HuH-7.5 (cell line): ENCODE measurements at regions not wholly inside any gene's neighbourhood (a gene's known extent, or its start where the extent isn't known, plus 50 kb on each side); places are given as distances from the start of the nearest gene placed in this dataset.
A peak's percentile ranks its signal among the peaks of the same experiment; 100 is the strongest.

ENCODE experiments used
- DNase-seq: peaks from one replicate; pipeline ENCODE4 v3.0.0; 2011; ENCODE audit warnings: low spot score

- no peak for DNase-seq
These were observed 215.6 kb downstream of the PIK3R1 start for GRCh38 chr5:68431186-68431585.

- DNase-seq, result no peak
These were observed 216.2 kb downstream of the PIK3R1 start for GRCh38 chr5:68431601-68432337.

- no peak for DNase-seq
These were observed 217.1 kb downstream of the PIK3R1 start for GRCh38 chr5:68432682-68433081.

GRCh38 chr5:68433526-68433922 is 218.0 kb downstream of the PIK3R1 start:
- DNase-seq, result no peak

GRCh38 chr5:68433923-68434879 is 218.6 kb downstream of the PIK3R1 start:
- peak; percentile 20 for DNase-seq

GRCh38 chr5:68435611-68436010 is 220.1 kb downstream of the PIK3R1 start:
- no peak for DNase-seq

- DNase-seq, result no peak
These were observed 221.3 kb downstream of the PIK3R1 start for GRCh38 chr5:68436686-68437520.

GRCh38 chr5:68438876-68439275 is 223.3 kb downstream of the PIK3R1 start:
- DNase-seq, result no peak

GRCh38 chr5:68440245-68440644 is 224.7 kb downstream of the PIK3R1 start:
- DNase-seq, result no peak

- DNase-seq, result no peak
These were observed 225.1 kb downstream of the PIK3R1 start for GRCh38 chr5:68440651-68441050.

GRCh38 chr5:68441309-68442073 is 225.9 kb downstream of the PIK3R1 start:
- no peak for DNase-seq

- no peak for DNase-seq
These were observed 227.5 kb downstream of the PIK3R1 start for GRCh38 chr5:68443091-68443490.

- DNase-seq, result no peak
These were observed 228.5 kb downstream of the PIK3R1 start for GRCh38 chr5:68444048-68444447.

GRCh38 chr5:68444833-68445232 is 229.3 kb downstream of the PIK3R1 start:
- DNase-seq, result no peak

- DNase-seq, result no peak
These were observed 229.9 kb downstream of the PIK3R1 start for GRCh38 chr5:68445257-68446069.

- no peak for DNase-seq
These were observed 230.5 kb downstream of the PIK3R1 start for GRCh38 chr5:68446070-68446357.

- no peak for DNase-seq
These were observed 230.9 kb downstream of the PIK3R1 start for GRCh38 chr5:68446487-68446894.

- DNase-seq, result no peak
These were observed 231.8 kb downstream of the PIK3R1 start for GRCh38 chr5:68447136-68447929.

- DNase-seq, result no peak
These were observed 233.8 kb downstream of the PIK3R1 start for GRCh38 chr5:68449380-68449779.

GRCh38 chr5:68450245-68450852 is 234.8 kb downstream of the PIK3R1 start:
- DNase-seq, result no peak
